LNCAP (cell line): ENCODE measurements at regions not wholly inside any gene's neighbourhood (a gene's known extent, or its start where the extent isn't known, plus 50 kb on each side); places are given as distances from the start of the nearest gene placed in this dataset.

Source experiments
- CTCF ChIP-seq: fragments of 450-650 bp; IDR thresholded peaks from 2 replicates; pipeline ENCODE4 v1.5.1; 2017; ENCODE audit warnings: mild to moderate bottlenecking

- TF ChIP-seq CTCF: no peak
Measured at GRCh38 chr17:74054249-74054648, 149.2 kb upstream of the RPL38 start.

- no peak for TF ChIP-seq CTCF
Measured at GRCh38 chr17:74055508-74056160, 147.8 kb upstream of the RPL38 start.

GRCh38 chr17:74059479-74060240 lies 143.8 kb upstream of the RPL38 start:
- no peak for TF ChIP-seq CTCF

GRCh38 chr17:74061758-74062157 lies 141.7 kb upstream of the RPL38 start:
- no peak for TF ChIP-seq CTCF

- no peak for TF ChIP-seq CTCF
Measured at GRCh38 chr17:74062234-74062633, 141.2 kb upstream of the RPL38 start.

DNA sequence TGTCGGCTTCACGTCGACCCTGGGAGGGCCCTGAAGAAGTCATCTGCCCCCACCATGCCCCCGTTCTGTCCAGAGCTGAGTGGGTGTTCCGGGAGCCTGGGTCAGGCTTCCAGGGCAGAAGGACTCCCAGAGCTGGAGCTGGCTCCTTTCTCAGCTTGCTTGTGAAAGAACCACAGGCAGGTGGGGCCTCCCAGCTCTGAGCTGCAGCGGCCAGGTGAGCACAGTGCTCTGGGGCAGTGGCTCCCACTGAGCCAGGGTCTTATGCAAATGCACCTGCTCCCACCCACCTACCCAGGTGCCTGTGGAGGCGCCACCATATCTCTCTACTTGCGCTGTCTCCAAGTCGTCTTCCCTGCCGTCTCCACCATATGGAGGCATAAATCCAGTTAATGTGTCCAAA lies 140.0 kb upstream of the RPL38 start:
- TF ChIP-seq CTCF: no peak

- TF ChIP-seq CTCF: no peak
Measured at GRCh38 chr17:74070374-74070773, 133.1 kb upstream of the RPL38 start.
